DND-41 (cell line): ENCODE measurements at regions not wholly inside any gene's neighbourhood (a gene's known extent, or its start where the extent isn't known, plus 50 kb on each side); places are given as distances from the start of the nearest gene placed in this dataset.

Experiments
- ATAC-seq: fragments of 200-7000 bp; cut with Tn5 transposase; 3 replicates; pipeline ENCODE4 v1.9.1; 2021; ENCODE audit warnings: low read depth; ENCODE audit not compliant: insufficient read depth
- DNase-seq: peaks from one replicate; pipeline ENCODE4 v3.0.0-alpha.2; 2020
- H2AFZ ChIP-seq: 2 replicates; pipeline ENCODE4 v1.6.0; 2012; ENCODE audit warnings: low read depth, low read length
- H3K27ac ChIP-seq: 2 replicates; pipeline ENCODE4 v1.5.1; 2012; ENCODE audit warnings: low read length, inconsistent platforms
- H3K27me3 ChIP-seq: fragments of 200-600 bp; sonication (generic); 2 replicates; pipeline ENCODE4 v1.6.0; 2012; ENCODE audit warnings: low read length, mild to moderate bottlenecking, inconsistent platforms; ENCODE audit not compliant: insufficient read depth, poor library complexity
- H3K36me3 ChIP-seq: 2 replicates; pipeline ENCODE4 v1.5.1; 2012; ENCODE audit warnings: low read length, inconsistent platforms; ENCODE audit not compliant: insufficient read depth
- H3K4me1 ChIP-seq: 2 replicates; pipeline ENCODE4 v1.5.1; 2012; ENCODE audit warnings: mild to moderate bottlenecking, low read length; ENCODE audit not compliant: insufficient read depth
- H3K4me2 ChIP-seq: 2 replicates; pipeline ENCODE4 v1.6.0; 2012; ENCODE audit warnings: mild to moderate bottlenecking, moderate library complexity, low read length, inconsistent platforms; ENCODE audit not compliant: insufficient read depth
- H3K4me3 ChIP-seq, 2 experiments: fragments of 200-600 bp in 1 of 2; shearing (Covaris generic) in 1 of 2; 2 replicates each; pipeline ENCODE4 v1.5.1; 2012 to 2016; ENCODE audit warnings: inconsistent platforms in 2 of 2, low read length in 2 of 2, mild to moderate bottlenecking in 2 of 2, low read depth in 1 of 2, moderate library complexity in 1 of 2
- H3K79me2 ChIP-seq: 2 replicates; pipeline ENCODE4 v1.6.0; 2012; ENCODE audit warnings: low read length, inconsistent platforms; ENCODE audit not compliant: insufficient read depth
- H3K9ac ChIP-seq: 2 replicates; pipeline ENCODE4 v1.6.0; 2012; ENCODE audit warnings: low read depth, mild to moderate bottlenecking, inconsistent platforms, low read length, moderate library complexity
- H3K9me3 ChIP-seq: 2 replicates; pipeline ENCODE4 v1.5.1; 2012; ENCODE audit warnings: low read length, moderate library complexity, mild to moderate bottlenecking, inconsistent platforms; ENCODE audit not compliant: insufficient read depth, severe bottlenecking
- H4K20me1 ChIP-seq: 2 replicates; pipeline ENCODE4 v1.6.0; 2012; ENCODE audit warnings: low read length; ENCODE audit not compliant: insufficient read depth
- EZH2 ChIP-seq: IDR thresholded peaks from 3 replicates; pipeline ENCODE4 v1.6.1; 2012; ENCODE audit warnings: borderline replicate concordance, low read depth, mild to moderate bottlenecking, moderate library complexity, low read length, inconsistent platforms; ENCODE audit not compliant: severe bottlenecking
- TF ChIP-seq, protein P1 (sequence below): IDR thresholded peaks from 2 replicates; pipeline ENCODE4 v1.5.1; 2012; ENCODE audit warnings: borderline replicate concordance, low read length, moderate library complexity, mild to moderate bottlenecking; ENCODE audit not compliant: poor library complexity, severe bottlenecking; ENCODE audit errors: extremely low read depth

DNA sequence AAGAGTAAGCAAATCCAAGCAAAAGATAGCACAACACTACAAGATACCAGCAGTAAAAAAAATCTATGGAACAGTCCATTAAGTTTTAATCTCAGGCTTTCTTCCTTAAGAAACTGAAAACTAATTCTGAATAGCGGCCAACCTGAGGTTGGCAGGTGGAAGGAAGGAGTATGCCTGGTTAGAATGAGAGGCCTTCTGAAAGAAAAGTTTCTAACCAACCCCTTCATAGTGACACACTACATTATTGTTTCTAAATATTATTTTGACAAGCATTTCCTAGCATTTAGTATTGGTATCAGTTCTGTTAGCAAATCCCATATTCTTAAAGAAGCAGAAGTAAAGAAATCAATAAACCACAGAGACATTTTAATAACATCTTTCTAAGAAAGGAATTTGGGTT is 205.7 kb upstream of the PTBP2 start:
- Histone ChIP-seq H3K27me3 (no peaks in the 10 kb centered on the region), H3K27ac (no peak overlapping the region)
- ATAC-seq: no peak

DNA sequence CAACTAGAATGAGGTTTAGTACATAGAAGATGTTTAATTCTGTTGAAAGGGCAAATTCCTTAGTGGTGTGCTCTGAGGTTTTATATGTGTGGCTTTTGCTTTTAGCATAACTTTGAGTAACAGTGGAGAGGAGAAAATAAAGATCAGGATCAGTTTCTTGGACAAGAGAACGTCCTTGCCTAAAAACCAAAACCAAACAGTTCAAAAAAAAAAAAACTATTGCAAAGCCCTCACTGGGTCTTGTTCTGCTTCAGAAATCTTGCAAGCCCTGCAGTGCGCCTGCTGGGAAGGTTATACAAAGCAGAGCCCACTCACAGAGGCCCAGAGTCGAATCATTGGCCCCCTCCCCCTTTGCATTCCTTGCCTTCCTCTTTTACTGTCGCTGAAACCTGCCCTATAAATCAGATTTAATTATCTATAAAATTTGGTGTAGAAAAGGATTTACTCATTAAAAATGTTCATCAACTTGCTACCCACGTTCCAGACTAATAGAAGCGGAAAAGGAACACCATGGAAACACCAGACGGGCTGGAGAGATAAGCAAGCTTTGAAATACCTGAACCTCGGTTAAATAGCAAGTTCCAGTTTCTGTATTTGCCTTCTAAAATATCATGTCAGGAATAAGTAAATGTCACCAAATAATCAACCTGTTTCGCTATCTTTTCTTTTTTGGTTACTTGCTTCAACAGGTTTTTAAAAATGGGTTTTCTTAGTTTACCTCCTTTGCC is 201.6 kb upstream of the PTBP2 start:
- H3K4me3 ChIP-seq: no peak overlapping the region
- no peak overlapping the region for H3K9ac ChIP-seq
- H3K4me2 ChIP-seq: no peak overlapping the region
- no peaks in the 10 kb centered on the region for H3K27me3 ChIP-seq
- TF ChIP-seq, protein P1, sequence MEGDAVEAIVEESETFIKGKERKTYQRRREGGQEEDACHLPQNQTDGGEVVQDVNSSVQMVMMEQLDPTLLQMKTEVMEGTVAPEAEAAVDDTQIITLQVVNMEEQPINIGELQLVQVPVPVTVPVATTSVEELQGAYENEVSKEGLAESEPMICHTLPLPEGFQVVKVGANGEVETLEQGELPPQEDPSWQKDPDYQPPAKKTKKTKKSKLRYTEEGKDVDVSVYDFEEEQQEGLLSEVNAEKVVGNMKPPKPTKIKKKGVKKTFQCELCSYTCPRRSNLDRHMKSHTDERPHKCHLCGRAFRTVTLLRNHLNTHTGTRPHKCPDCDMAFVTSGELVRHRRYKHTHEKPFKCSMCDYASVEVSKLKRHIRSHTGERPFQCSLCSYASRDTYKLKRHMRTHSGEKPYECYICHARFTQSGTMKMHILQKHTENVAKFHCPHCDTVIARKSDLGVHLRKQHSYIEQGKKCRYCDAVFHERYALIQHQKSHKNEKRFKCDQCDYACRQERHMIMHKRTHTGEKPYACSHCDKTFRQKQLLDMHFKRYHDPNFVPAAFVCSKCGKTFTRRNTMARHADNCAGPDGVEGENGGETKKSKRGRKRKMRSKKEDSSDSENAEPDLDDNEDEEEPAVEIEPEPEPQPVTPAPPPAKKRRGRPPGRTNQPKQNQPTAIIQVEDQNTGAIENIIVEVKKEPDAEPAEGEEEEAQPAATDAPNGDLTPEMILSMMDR: no peak
- no peak for TF ChIP-seq EZH2
- no peaks in the 10 kb centered on the region for H3K4me1 ChIP-seq
- no peaks in the 10 kb centered on the region for H3K79me2 ChIP-seq
- no peak overlapping the region for H2AFZ ChIP-seq
- H3K27ac ChIP-seq: no peak overlapping the region
- H3K36me3 ChIP-seq: no peaks in the 10 kb centered on the region
- no peak for DNase-seq
- no peaks in the 10 kb centered on the region for H4K20me1 ChIP-seq
- H3K9me3 ChIP-seq: no peaks in the 10 kb centered on the region
- no peak for ATAC-seq

More for the DNA sequence above, 205.7 kb upstream of the PTBP2 start:
- Histone ChIP-seq H3K4me2 (no peak overlapping the region), H3K9me3 (no peaks in the 10 kb centered on the region), H2AFZ (no peak overlapping the region), H3K36me3 (no peaks in the 10 kb centered on the region), H3K4me3 (no peak overlapping the region), H3K79me2 (no peaks in the 10 kb centered on the region), H4K20me1 (no peaks in the 10 kb centered on the region), H3K9ac (no peak overlapping the region), H3K4me1 (no peaks in the 10 kb centered on the region)
- no peak for TF ChIP-seq EZH2
- TF ChIP-seq, protein P1: no peak
- no peak for DNase-seq

DNA sequence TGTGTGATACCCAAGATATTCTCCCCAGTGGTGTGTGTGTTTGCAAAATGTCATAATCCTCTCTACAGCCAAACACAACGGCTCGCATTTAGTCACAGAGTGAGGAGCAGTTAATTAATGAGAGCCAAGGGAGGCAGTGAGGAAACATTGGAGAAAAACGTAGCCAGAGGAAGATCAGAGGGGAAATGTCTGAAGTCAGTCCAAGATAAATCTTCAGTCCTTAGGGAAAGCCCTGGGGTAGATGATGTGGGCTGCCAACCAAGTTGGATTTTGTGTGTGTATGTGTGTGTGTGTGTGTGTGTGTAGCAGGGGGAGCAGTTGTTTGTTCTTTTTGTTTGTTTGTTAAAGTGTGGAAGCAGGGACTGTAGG is 201.0 kb upstream of the PTBP2 start:
- ATAC-seq (no peak), DNase-seq (no peak)
- Histone ChIP-seq H3K4me2 (no peak overlapping the region), H3K4me1 (no peaks in the 10 kb centered on the region), H3K9me3 (no peaks in the 10 kb centered on the region), H3K27ac (no peak overlapping the region), H3K79me2 (no peaks in the 10 kb centered on the region), H3K9ac (no peak overlapping the region), H3K27me3 (no peaks in the 10 kb centered on the region), H3K4me3 (no peak overlapping the region), H2AFZ (no peak overlapping the region), H4K20me1 (no peaks in the 10 kb centered on the region), H3K36me3 (no peaks in the 10 kb centered on the region)
- no peak for TF ChIP-seq EZH2
- TF ChIP-seq, protein P1: no peak
